ENCODE measurements at regions not wholly inside any gene's neighbourhood (a gene's known extent, or its start where the extent isn't known, plus 50 kb on each side); places are given as distances from the start of the nearest gene placed in this dataset.
A peak's percentile ranks its signal among the peaks of the same experiment; 100 is the strongest.
"Not testable (repeated sequence)": the region's sequence is repeated elsewhere in the genome, so short reads cannot be mapped to it uniquely, and the experiment has no call there.

DNA sequence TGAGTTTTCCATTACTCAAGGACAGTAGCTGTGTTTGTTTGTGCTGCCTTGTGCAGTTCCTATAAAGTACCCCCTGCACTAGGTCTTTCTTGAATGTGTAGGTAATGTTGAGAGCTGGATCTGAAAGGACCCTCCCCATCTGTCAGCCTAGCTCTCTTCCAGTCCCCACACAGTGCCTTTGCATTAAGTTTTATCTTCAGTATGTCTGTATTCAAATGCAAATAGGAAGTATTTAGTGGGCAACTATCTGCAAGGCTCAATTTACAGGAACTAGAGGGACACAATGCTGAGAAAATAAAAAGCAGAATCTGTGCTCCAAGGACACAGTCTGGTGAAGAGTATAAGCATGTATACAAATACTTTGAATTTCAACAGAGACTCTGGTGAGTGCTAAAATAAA is 558.5 kb downstream of the RFC3 start:
- no peak for DNase-seq

DNA sequence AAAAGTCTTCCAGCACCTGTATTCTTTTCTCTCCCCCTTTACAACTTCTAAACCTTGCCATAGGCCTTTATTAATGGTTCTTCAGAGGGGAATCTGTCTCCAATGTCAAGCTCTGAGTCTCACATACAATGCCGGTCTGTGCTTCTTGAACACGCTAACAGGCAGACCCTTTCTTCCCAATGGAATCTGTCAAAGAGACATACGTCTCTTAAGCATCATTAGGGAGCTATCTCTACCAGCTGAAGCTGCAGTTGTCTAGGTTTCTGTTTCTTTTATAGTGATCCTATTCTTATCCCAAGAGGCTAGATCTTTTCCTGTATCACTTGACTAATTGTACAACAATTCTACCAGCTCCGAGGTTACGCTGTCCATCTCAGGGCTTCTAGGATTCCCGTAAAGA is 560.8 kb upstream of the NBEA start:
- DNase-seq = no peak

DNA sequence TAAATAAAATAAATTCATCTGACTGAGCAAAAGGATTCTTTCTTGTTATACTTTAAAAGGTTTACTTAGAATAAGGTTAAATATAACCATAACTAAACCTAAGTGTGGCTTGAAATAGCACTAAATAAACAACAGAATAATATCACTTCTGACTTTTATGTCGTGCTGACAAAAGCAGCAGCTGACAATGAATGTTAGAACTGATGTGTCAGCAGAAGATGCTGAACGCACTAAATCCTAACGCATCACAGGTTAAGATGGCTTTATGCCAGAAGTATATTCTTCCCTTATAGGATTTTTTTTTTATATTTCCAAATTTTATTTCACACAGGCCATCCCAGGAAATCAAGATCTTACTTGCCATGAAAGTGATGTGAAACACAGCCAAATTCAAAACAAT is 558.3 kb upstream of the NBEA start:
- DNase-seq = no peak

DNA sequence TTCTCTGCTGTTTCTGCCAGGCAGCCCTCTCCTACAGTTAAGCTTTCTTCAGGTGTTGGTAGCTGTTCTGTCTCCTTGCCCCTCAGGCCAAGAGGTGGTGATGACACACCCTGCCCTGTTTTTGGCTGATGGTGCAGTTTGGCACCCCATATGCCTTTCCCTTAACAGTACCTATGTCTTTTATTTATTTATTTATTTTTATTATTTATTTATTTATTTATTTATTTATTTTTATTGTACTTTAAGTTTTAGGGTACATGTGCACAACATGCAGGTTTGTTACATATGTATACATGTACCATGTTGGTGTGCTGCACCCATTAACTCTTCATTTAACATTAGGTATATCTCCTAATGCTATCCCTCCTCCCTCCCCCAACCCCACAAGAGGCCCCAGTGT is 555.8 kb upstream of the NBEA start:
- not testable (repeated sequence) for DNase-seq

DNA sequence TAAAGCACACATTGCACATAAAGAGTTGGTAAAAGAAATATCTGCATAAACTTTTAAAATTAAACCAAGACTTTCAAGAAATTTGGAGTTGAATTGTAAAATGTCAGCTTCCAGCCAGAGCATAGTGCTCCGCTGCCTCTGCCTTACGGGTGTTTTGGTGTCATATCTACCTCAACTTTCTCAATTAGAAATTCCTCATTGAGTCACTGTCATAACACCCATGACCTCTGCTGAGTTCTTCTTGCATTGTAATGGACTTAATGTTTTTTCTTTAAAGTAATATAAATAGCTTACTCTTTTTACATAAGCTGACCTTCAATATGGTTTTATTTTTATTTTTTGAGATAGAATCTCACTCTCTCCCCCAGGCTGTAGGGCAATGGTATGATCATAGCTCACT is 551.0 kb upstream of the NBEA start:
- no peak for DNase-seq

DNA sequence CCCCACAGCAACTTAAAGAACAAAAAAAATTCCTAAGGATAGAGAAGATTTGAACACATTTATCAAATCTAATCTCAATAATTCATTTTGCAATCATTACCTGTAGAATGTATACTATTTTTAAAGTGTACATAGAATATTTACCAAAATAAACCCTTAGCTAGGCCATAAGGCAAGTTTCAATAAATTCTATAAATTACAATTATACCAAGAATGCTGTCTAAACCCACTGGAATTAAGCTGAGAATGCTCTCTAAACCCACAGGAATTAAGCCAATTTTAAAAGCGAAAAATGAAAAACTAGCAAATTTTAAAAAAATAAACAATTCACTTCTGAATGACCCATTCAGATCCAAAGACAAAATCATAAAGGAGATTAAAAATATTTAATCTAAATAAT is 540.4 kb upstream of the NBEA start:
- no peak for DNase-seq

DNA sequence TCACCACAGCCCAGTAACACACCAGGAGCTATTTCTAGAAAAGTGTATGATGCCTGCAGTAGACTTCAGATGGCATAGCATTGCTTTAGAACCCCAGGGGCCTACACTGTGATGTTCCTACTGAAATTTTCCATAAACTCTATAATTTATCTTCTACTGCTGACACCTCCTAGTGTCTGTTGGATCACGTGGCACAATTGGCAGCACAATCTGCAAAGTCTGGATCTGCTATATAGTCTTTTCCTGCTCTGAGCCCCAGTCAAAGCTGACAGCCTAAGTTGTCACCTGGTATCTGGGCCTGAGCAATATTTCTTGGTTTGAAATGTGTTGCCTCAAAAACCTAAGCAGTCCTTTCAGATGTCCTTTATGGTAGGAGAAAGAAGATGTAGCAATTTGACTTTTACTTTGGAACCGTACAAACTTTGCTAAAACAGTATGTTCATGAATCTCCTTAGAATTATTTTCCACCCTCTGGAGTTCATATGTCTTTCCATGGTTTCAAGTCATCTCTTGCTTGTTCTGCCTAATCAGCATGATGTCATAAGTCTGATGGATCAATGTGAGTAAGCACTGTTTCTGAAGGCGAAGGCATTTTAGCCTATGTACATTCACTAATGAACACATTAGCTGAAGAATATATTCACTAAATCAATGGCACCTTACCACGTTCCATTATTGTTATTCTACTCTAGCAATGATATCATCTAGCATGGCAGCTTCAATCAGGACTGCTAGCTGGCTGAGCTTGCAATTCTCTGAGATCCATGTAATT is 536.5 kb upstream of the NBEA start:
- DNase-seq = no peak

DNA sequence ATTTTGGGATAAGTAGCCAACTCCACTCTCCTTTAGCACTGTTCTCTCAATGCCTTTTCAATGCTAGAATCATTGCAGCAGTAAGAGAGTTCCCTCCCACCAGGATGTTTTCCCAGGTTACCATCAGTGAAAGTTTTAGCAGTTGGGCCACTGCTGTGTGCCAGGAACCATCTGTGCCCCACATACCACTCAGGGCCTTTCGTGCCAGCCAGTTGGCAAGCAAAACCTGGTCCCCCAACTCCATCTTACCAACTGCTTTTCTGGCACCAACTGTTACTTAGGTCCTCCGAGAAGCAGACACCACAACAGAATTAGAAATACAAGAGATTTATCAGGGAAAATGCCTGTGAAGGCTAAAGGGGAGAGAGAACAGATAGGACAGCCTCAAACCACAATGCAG is 533.4 kb upstream of the NBEA start:
- no peak for DNase-seq

DNA sequence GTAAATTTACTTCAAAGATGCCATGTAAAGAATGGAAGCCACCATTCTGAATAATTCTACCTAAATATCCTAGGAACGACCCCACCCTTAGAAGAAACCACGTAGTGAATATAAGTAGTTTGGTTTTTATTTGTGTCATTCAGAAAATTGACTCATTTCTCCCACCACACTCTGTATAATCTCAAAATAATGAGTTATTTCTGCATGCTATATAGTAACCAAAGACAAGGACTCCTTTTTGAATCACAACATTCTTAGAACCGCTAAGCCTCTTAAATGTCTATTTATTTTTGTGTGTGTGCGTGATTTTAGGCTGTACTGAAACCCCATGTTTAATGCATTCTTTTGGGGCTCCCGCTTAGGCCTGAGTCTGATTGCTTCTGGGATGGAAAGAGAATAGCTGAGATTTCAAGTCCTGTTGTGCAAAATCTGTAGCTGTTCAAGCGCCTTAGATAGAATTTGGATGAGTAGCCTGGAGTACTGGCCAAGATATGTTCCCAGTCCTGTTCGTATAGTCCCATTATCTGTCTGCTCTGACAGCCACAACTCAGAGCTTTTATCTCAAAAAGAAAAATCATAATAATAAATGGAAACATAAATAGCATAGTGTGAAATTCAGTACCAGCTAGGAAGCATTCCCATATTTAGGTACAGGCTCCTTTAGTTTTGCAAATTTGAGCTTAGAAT is 532.4 kb upstream of the NBEA start:
- DNase-seq = no peak

DNA sequence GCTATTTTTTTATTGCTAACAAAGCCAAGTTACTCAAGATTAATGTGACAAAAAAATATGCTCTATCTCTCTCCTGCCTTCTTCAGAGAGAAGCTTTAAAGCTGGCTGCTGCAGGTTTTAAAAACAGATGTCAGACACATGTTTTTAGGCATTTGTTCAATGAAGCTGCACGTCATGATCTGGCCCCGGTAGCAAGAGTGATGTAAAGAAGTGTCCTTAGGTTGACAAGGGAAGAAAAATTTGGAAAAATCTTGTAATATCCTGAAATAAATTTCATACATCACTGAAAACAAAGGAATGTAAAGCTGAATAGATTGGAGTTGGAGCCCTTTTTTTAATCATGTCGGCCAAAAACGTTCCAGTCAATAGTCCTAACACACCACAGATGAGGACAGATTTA is 531.4 kb upstream of the NBEA start:
- DNase-seq = no peak

DNA sequence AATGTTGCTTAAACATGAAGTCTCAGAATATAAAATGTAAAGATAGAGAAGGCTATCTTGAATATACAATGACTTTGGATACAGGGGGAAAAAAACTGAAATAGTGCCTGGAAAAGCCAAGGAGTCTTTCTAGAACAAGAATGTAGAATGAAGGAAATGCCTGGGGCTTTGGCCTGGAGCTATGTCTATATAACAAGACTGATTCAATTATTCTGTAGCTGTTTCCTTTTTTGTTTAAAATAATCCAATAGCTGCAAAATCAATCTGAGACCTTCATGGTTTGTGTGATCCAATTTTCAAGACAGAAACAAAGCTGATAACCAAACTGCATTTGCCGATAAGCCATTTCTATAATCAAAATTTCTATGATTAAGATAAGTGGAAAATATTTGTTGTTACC is 530.9 kb upstream of the NBEA start:
- DNase-seq = no peak

DNA sequence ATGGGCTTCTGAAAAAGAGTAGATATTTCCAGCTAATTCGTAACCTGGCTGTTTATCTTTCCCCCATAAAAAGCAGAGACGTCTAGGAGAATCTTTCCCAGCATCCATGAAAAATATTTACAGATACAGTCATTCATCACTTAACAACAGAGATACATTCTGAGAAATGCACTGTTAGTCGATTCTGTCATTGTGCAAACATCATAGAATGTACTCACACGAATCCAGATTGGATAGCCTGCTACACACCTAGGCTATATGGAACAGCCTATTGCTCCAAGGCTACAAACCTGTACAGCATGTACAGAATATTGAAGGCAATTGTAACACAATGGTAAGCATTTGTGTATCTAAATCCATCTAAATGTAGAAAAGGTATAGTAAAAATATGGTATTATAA is 530.2 kb upstream of the NBEA start:
- peak; percentile 63 for DNase-seq

DNA sequence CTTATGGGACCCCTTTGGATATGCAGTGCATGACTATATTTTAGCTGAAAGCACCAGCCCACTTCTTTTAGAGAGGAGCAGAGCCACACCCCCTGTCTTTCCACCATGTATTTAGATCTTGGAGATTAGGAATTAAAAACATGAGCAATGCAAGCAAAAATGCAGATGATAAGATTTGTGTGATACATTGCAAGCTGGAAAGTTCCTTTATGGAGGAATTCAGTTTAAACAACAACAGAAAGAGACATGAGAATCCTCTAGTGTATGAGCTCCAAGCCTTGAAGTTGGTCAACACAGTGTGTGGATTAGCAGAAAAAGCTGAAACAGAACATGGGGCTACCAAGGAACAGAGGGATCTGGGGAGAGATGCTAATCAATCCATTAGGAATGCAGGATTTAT is 529.8 kb upstream of the NBEA start:
- DNase-seq = no peak

DNA sequence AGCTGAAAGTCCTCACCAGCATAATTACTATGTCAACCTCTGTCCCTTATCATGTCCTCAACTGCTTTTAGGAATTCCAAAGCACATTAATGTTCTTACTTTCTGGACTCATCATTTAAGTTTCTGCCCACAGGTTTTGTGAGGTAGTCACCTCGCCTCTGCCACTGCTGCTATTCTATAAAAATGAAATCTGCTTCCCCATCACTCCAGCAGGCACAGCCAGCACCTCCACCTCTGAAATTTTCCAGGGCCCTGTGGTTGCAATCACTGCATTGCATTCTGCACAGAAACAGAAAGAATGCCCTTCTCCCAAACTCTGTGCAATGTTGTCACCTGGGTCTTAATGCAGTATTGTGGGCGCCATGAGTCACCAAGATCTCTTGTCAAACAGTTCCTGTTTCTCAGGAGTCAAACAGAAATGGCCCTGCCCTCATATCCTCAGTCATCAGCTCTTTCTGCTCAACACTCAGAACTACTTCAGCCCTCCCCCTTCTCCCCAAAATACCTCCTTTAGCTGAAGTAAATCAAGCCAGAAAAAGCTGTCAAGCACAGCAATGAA is 529.2 kb upstream of the NBEA start:
- peak; percentile 40 for DNase-seq

DNA sequence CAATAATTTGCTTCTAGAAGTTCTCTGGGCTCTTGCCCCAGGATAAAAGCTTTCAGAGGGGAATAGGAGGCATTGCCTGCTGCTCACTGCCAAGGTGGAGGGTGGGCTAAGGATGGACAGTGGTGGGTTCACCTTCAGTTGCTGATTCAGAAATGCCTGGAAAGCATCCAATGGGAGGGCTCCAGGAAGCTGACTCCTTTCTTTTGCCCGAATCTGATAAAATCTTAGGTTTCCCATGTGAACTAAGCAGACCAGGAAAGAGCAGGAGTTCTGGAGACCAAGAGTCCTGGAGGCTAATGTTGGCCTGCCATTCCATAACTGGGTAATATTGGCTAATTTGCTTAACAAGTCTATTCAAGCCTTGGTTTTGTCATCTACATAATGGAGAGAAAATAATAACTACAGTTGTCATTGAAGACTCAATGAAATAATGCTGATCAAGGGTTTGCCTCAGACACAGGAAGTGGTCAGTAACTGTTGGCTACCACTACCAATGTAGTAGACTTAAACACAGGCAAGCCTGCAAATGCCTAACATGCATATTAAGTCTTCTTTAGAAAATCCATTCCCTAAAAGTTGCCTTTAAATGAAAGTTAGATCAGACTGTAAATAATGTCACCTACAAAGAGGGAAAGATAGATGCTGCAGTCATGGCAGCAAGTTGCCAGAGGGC is 528.4 kb upstream of the NBEA start:
- DNase-seq = no peak

DNA sequence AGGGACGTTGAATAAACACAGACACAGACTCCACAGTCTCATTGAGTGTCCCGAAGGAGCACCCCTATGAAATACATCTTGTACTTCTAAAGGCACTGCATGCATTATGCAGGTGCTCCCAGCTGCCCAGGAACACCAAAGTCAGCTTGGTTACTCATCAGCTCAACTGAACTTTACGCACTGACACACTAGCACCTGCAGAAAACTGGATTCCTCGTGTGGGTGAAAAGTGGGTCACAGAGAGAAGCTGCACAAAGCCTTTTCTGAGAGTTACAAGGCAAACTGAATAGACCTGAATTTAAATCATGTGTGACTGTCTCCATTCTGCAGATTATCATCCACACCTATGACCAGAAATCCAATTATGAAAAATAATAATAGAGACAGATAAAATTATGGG is 527.5 kb upstream of the NBEA start:
- DNase-seq = peak; percentile 28

DNA sequence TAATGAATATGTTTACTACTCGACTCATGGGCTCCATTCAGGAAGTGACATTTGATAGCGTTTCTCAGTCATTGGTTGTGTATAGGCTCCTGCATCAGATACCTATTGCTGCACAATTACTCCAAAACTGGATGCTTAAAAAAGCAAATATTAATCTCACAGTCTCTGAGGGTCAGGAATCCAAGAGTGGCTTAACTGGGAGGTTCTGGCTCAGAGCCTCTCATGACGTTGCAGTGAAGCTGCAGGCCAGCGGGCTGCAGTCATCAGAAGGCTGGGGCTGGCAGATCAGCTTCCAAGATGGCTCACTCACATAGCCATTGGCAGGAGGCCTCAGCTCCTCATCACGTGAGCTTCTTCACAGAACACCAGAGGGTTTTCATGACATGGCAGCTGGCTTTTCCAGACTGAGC is 525.1 kb upstream of the NBEA start:
- DNase-seq = peak; percentile 79

DNA sequence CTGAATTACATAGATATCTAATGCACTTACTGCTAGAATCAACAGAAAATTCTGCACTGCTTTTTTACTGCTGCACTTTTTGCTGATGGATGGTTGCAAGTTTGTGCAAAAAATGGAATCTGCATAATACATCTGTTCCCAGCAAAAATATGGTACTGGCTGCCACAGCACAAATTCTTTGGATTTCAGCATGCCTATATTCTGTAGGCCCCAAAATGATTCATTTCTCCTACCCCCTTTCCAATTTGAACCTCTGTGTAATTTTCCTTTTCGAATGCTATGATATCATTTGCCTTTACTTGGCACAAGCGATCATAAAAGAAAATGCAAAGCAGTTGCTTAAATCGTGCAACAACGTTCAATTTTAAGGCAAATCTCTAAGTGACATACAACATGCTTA is 524.2 kb upstream of the NBEA start:
- no peak for DNase-seq

DNA sequence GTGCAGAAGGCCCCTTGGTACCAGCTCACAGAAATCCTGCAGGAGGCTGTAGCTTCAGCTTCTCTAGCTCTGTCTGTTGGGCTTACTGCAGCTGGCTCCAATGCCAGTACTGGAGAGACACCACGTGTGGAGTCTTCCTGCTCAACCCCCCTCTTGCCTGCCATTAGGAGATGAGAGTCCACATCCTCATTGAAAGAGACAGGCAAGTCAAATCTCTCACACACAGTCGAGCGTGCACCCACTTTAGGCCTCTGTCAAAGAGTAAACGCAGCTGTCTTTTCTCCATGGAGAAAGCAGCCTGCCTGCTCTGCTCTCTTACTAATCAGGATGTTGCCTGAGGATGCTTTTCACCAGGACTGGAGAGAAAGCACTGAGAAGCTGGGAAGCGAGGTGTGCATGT is 523.0 kb upstream of the NBEA start:
- DNase-seq = peak; percentile 92

DNA sequence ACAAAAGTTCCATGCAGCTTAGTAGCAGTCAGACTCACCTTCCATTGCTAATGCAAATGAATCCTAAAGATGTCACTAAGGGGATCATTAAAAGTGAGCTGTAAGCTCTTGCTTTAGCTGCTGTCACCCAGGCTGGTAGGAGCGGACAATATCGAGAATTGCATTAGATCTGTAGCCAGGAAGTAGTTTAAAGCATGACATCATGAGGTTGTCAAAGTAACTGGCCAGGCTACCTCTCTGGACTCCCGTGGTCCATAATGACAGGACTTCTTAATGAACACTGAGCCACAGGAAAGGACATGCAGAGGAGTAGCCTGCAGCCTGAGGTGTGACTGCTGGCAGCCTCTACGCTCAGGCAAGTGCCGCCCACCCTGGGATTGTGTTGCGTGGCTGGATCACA is 522.3 kb upstream of the NBEA start:
- DNase-seq = peak; percentile 46

DNA sequence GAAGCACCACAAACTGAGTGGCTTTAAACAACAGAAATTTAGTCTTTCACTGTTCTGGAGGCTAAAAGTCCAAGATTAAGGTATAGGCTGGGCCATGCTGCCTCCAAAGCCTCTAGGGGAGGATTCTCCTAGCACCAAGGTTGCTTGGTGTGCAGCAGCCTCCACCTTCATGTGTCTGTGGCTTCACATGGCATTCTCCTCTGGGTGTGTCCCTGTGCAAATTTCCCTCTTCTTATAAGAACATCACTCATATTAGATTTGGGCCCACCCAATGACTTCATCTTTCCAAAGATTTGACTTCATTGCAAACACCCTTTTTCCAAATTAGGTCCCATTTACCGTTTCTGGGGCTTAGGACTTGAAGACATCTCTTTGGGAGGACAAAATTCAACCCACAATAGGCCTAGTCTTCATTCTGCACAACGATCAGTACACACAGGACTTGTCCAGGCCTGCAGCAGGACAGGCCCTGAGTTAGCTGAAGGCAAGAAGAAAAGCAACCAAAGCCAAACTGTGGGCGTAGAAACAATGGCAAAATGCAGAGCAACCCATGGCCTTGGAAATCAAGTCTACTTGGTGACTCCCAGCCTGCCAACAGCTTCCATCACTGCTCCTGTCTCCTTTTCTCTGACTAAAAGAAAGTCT is 521.2 kb upstream of the NBEA start:
- DNase-seq = no peak

DNA sequence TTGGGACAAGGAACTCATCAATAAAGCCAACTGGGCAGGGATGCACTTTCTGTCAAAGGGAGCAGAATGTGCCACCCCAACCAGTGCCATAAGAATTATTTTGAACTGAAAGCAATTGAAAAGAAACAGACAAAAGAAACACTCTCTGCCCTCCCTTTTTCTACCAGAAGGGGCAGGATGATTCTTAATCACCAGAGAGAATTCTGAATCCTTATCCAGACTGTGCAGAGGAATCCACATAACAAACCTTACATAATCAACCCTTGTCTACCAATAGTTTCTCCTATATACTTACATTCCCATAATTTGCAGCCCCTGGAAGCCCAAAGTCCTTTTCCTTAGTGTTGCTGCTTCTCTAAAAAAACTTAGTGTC is 520.7 kb upstream of the NBEA start:
- peak; percentile 27 for DNase-seq

DNA sequence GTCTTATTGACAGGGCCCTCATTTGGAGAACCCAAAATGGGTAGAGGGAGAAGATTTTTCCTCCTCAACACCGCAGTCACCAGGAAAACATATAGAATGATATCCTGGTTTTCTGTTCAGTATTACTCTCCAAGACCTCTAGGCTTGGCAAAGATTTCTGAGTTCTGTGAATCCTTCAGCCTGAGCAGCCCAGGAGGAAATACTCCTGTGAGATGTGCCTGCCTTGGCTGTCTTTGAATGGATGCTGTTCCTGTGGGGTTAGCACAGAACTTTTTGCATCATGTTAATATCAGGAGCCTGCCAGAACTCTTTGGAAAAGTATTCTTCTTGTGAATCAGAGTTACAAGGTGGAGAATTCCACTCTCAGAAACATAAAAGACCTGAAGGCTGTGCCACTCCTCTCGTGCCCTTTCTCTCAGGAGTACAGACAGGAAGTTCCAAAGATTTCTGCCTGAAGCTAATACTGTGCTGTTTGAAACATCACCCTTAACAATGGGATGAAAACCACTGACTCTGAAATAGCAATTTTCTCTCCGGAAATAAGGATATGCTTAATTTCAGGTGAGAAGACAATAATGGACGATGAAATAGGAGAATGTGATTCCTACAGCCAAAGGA is 520.1 kb upstream of the NBEA start:
- no peak for DNase-seq
